AG09319 (cell line): ENCODE measurements at regions not wholly inside any gene's neighbourhood (a gene's known extent, or its start where the extent isn't known, plus 50 kb on each side); places are given as distances from the start of the nearest gene placed in this dataset.

Source experiments
- DNase-seq: peaks from one replicate; pipeline ENCODE4 v3.0.0-alpha.2; 2010; ENCODE audit warnings: low read depth; ENCODE audit errors: extremely low read depth
- TF ChIP-seq, protein P1 (sequence below): IDR thresholded peaks from 2 replicates; pipeline ENCODE4 v1.5.1; 2011; ENCODE audit warnings: low read depth, mild to moderate bottlenecking, inconsistent platforms, low read length, moderate library complexity

DNA sequence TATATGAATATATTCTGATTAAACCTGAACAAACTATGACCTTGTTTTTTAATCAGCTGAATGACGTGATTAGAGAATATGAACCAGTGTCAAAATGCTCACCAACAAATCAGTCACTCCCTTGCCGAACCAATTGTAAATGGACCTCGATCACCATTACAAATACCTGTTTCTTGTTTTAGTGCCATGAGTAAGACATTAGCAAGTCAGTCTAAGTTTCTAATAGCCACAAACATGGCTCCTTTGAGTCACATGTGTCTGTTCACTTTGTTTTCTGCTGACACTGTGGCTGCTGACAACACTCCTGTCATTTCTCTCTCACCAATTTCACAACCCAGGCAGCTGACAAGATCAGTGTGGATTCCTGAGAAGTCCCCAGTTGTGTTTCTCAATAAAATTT is 286.2 kb upstream of the MDGA2 start:
- DNase-seq, result no peak
- TF ChIP-seq, protein P1, sequence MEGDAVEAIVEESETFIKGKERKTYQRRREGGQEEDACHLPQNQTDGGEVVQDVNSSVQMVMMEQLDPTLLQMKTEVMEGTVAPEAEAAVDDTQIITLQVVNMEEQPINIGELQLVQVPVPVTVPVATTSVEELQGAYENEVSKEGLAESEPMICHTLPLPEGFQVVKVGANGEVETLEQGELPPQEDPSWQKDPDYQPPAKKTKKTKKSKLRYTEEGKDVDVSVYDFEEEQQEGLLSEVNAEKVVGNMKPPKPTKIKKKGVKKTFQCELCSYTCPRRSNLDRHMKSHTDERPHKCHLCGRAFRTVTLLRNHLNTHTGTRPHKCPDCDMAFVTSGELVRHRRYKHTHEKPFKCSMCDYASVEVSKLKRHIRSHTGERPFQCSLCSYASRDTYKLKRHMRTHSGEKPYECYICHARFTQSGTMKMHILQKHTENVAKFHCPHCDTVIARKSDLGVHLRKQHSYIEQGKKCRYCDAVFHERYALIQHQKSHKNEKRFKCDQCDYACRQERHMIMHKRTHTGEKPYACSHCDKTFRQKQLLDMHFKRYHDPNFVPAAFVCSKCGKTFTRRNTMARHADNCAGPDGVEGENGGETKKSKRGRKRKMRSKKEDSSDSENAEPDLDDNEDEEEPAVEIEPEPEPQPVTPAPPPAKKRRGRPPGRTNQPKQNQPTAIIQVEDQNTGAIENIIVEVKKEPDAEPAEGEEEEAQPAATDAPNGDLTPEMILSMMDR, result no peak

DNA sequence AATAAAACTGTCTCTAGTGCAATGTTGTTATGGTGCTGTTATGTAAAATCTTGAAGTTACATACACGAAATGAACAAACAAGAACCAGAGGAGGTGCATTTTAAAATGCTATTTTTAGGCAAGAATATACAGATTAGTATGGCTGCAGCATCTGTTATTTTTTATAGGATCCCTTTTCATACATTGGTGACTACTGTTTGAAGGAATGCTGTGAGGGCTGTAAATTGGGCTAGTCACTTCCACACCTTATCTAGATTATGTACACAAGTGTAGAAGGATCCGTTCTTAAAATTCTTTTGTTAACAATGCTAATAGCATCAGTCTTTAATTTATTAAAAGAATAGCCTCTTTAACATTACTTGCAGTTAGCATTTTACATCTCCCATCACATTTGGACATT is 284.3 kb upstream of the MDGA2 start:
- DNase-seq, result no peak
- TF ChIP-seq, protein P1, result no peak

DNA sequence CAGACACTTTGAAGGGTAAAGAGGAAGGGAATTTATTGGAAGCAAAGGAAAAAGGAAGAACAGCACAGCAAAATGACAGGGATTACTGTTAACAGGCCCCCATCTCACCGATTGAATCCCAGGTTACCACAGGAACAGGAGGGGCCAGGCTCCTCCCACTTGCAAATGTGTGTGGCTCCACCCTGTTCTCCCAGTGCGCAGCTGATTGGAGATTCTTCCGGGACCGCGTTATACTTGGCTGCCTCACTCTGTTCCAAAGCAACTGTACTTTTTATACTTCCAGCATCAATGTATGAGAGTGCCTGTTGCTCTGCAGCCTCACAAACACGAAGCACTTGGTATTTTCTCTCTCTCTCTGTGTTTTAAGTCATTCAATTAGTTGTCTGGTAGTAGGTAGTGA is 273.6 kb upstream of the MDGA2 start:
- no peak for DNase-seq

DNA sequence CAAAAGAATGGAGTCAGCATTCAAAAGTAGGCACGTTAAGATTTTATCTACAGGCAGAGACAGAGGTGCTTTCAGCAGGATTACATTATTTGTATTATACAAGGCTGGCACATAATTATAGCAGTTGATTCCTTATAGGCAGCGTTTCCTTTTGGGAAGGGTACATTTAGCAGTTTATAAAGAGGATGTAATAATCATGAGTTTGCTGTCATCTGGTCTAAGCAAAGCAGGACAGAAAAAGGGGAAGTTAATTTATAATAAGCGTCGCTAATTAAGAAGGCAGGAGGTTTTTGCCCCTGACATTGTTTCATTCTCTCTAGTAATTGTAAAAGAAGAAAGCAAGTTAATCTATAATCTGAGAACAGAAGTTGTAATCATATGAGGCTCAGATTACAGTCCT is 259.9 kb upstream of the MDGA2 start:
- no peak for DNase-seq
- TF ChIP-seq, protein P1, result no peak

More for the DNA sequence above, 273.6 kb upstream of the MDGA2 start:
- TF ChIP-seq, protein P1, result no peak

DNA sequence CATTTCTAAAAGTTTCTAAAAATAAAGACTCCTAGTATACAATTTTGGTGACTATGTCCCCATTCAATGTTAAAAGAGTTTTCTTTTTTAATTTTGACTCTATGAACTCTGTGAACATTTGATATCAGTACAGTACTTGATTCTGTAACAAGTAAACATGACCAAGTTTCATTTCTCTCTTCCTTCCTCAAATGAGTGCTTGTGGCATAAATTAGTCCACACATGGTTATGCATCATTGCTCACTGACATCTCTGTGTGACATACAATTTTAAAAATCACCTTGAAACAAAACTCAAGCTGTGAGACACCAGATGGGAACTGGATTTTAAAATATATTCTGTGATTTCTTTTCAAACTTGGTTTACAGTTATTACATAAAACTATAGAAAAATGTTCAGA is 253.9 kb upstream of the MDGA2 start:
- TF ChIP-seq, protein P1, result no peak
- DNase-seq, result no peak

DNA sequence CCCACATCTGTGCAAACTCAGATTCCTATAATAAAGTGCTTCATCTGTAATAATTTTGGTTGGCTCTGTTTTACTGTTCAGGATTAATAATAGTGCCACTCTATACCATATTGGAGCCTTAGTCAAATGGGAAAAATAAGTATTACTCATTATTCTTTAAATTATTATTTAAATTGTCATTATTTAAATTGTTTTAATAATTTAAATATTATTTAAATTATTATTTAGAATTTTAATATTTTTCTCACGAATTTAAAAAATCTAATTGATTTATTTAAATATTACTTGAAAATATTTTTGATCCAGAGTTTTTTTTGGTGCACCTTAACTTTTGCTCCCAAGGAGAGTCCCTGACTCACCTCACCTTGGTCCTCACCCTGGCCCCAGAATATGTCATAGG is 245.7 kb upstream of the MDGA2 start:
- TF ChIP-seq, protein P1, result no peak
- no peak for DNase-seq

DNA sequence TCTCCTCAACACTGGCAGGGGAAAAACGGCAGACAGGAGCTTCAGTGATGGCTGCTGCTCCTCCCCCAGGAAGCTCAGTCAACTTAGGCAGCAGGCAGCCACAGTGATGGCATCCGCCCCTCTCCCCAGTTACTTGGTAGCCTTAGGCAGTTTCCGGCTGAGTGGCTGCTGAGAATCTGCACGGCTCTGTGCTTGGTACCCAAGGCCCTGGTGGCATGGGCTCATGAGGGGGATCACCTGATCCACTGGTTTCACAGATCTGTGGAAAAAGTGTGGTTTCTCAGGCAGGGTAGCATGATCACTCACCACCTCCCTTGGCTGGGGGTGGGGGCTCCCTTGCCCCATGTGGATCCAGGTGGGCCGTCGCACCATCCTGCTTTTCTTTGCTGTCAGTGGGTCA is 244.6 kb upstream of the MDGA2 start:
- TF ChIP-seq, protein P1, result no peak
- DNase-seq, result no peak
